HCT116 (cell line): ENCODE measurements at regions not wholly inside any gene's neighbourhood (a gene's known extent, or its start where the extent isn't known, plus 50 kb on each side); places are given as distances from the start of the nearest gene placed in this dataset.

Experiments used
- ATAC-seq: fragments of 200-7000 bp; cut with Tn5 transposase; 2 replicates; pipeline ENCODE4 v1.9.1; 2020; ENCODE audit warnings: mild to moderate bottlenecking, moderate library complexity
- BruUV-seq: library from RNA; stranded (reverse); fragments of 400-500 nt; replicated peaks from 2 replicates; lab custom pipeline; 2021; lab: Mats Ljungman, UMichigan
- CTCF ChIA-PET: fragments of 300-600 bp; sonication (Branson Sonifier 250); formaldehyde crosslinking; loops from one replicate; lab custom pipeline; 2021; ENCODE audit warnings: antibody characterized with exemption; lab: Charles Lee
- POLR2A ChIA-PET: fragments of 300-600, 350-600 bp; sonication (Branson Sonifier 250); formaldehyde crosslinking; loops from one replicate; lab custom pipeline; 2021; ENCODE audit warnings: antibody characterized with exemption; lab: Charles Lee
- RAD21 ChIA-PET, 2 experiments: fragments of 300-600 bp; sonication (Branson Sonifier 250); formaldehyde crosslinking; loops; one replicate each; lab custom pipeline; 2023; ENCODE audit warnings: low total read pairs in 2 of 2; ENCODE audit not compliant: uncharacterized antibody in 2 of 2, unreplicated experiment in 2 of 2, low non-redundant PET in 1 of 2; lab: Charles Lee
- DNase-seq: peaks from one replicate; pipeline ENCODE4 v3.0.0-alpha.2; 2010; ENCODE audit warnings: low read depth, low spot score
- H2AFZ ChIP-seq: fragments of 200-600 bp; shearing (Covaris generic), sonication (generic); 2 replicates; pipeline ENCODE4 v1.6.1; 2017; ENCODE audit warnings: low read depth, mixed run types, mixed read lengths, antibody characterized with exemption, low read length; ENCODE audit not compliant: poor library complexity, severe bottlenecking
- H3K27ac ChIP-seq: 2 replicates; pipeline ENCODE4 v1.5.1; 2012; ENCODE audit warnings: low read depth, low read length
- H3K27me3 ChIP-seq: fragments of 200-600 bp; sonication (generic); 2 replicates; pipeline ENCODE4 v1.6.1; 2016; ENCODE audit warnings: mixed run types, low read length, mixed read lengths; ENCODE audit not compliant: insufficient read depth
- H3K36me3 ChIP-seq, 2 experiments: fragments of 200-500 bp in 1 of 2; fragments of 200-600 bp in 1 of 2; sonication (Bioruptor generic) in 1 of 2; sonication (generic) in 1 of 2; 2 replicates each; pipeline versions ENCODE4 v1.5.1 to v1.6.1; 2014 to 2016; ENCODE audit warnings: low read length in 2 of 2, inconsistent platforms in 1 of 2, mixed read lengths in 1 of 2, mixed run types in 1 of 2; ENCODE audit not compliant: insufficient read depth in 2 of 2, control insufficient read depth in 1 of 2
- H3K4me1 ChIP-seq, 2 experiments: fragments of 200-600 bp in 1 of 2; sonication (generic) in 1 of 2; 2 replicates each; pipeline versions ENCODE4 v1.5.1 to v1.6.1; 2012 to 2017; ENCODE audit warnings: low read length in 2 of 2, inconsistent platforms in 1 of 2, mild to moderate bottlenecking in 1 of 2, mixed read lengths in 1 of 2, mixed run types in 1 of 2, moderate library complexity in 1 of 2; ENCODE audit not compliant: insufficient read depth in 2 of 2, control insufficient read depth in 1 of 2
- H3K4me2 ChIP-seq: fragments of 200-600 bp; sonication (generic); 2 replicates; pipeline ENCODE4 v1.6.1; 2017; ENCODE audit warnings: mixed run types, low read length, mixed read lengths
- H3K4me3 ChIP-seq, 2 experiments: fragments of 200-600 bp in 1 of 2; sonication (generic) in 1 of 2; replicated peaks in 1 of 2; 2 replicates each; pipeline ENCODE4 v1.5.1; 2011 to 2016; ENCODE audit warnings: low read length in 2 of 2, control low read depth in 1 of 2, low read depth in 1 of 2, mild to moderate bottlenecking in 1 of 2, mixed read lengths in 1 of 2, mixed run types in 1 of 2
- H3K79me2 ChIP-seq: fragments of 200-600 bp; sonication (generic); 2 replicates; pipeline ENCODE4 v1.6.1; 2017; ENCODE audit warnings: mild to moderate bottlenecking, mixed run types, low read length, moderate library complexity, mixed read lengths; ENCODE audit not compliant: insufficient read depth
- H3K9ac ChIP-seq: fragments of 200-600 bp; sonication (generic); 2 replicates; pipeline ENCODE4 v1.6.1; 2016; ENCODE audit warnings: low read length, mixed read lengths
- H3K9me2 ChIP-seq: fragments of 200-600 bp; sonication (generic), shearing (Covaris generic); 2 replicates; pipeline ENCODE4 v1.6.1; 2017; ENCODE audit warnings: mixed run types, mild to moderate bottlenecking, moderate library complexity; ENCODE audit not compliant: insufficient read depth
- H3K9me3 ChIP-seq, 2 experiments: fragments of 200-500 bp in 1 of 2; fragments of 200-600 bp in 1 of 2; sonication (Bioruptor generic) in 1 of 2; sonication (generic) in 1 of 2; 2 replicates each; pipeline ENCODE4 v1.6.1; 2014 to 2017; ENCODE audit warnings: low read length in 2 of 2, mixed read lengths in 2 of 2, inconsistent platforms in 1 of 2, low read depth in 1 of 2, mild to moderate bottlenecking in 1 of 2, mixed run types in 1 of 2, moderate library complexity in 1 of 2; ENCODE audit not compliant: control insufficient read depth in 1 of 2, insufficient read depth in 1 of 2
- H4K20me1 ChIP-seq: fragments of 200-600 bp; sonication (generic), shearing (Covaris generic); 2 replicates; pipeline ENCODE4 v1.6.1; 2017; ENCODE audit warnings: mixed run types, mild to moderate bottlenecking, moderate library complexity; ENCODE audit not compliant: insufficient read depth
- CEBPB ChIP-seq: IDR thresholded peaks from 2 replicates; pipeline ENCODE4 v1.6.1; 2012; ENCODE audit warnings: low read depth
- EGR1 ChIP-seq: IDR thresholded peaks from 2 replicates; pipeline ENCODE4 v1.6.1; 2012; ENCODE audit warnings: low read depth
- ELF1 ChIP-seq: IDR thresholded peaks from 2 replicates; pipeline ENCODE4 v1.6.1; 2012; ENCODE audit warnings: low read depth, borderline replicate concordance
- EZH2phosphoT487 ChIP-seq: fragments of 200-600 bp; IDR thresholded peaks from 2 replicates; pipeline ENCODE4 v1.6.1; 2018; ENCODE audit warnings: antibody characterized with exemption, borderline replicate concordance
- FOSL1 ChIP-seq: IDR thresholded peaks from 2 replicates; pipeline ENCODE4 v1.6.1; 2012; ENCODE audit warnings: low read depth
- JUND ChIP-seq: IDR thresholded peaks from 2 replicates; pipeline ENCODE4 v1.6.1; 2012
- POLR2A ChIP-seq: IDR thresholded peaks from 2 replicates; pipeline ENCODE4 v1.7.0; 2011; ENCODE audit warnings: borderline replicate concordance; ENCODE audit not compliant: insufficient read depth, insufficient read length; ENCODE audit errors: extremely low read depth
- RAD21 ChIP-seq: IDR thresholded peaks from 2 replicates; pipeline ENCODE4 v1.6.1; 2012; ENCODE audit warnings: low read depth, mild to moderate bottlenecking
- SP1 ChIP-seq: IDR thresholded peaks from 2 replicates; pipeline ENCODE4 v1.6.1; 2012; ENCODE audit warnings: low read depth
- YY1 ChIP-seq: IDR thresholded peaks from 2 replicates; pipeline ENCODE4 v1.6.1; 2011; ENCODE audit warnings: low read length, low read depth, moderate library complexity, mild to moderate bottlenecking; ENCODE audit not compliant: insufficient replicate concordance; ENCODE audit errors: extremely low read depth
- ZFX ChIP-seq: fragments of 450-650 bp; IDR thresholded peaks from 2 replicates; pipeline ENCODE4 v1.6.1; 2017
- ZNF274 ChIP-seq: fragments of 200-500 bp; sonication (Bioruptor generic); IDR thresholded peaks from 2 replicates; pipeline ENCODE4 v1.6.1; 2014; ENCODE audit warnings: mild to moderate bottlenecking, low read depth, low read length, inconsistent platforms
- intact Hi-C: fragments of 100-400 bp; cut with micrococcal nuclease; formaldehyde crosslinking; loops from 2 replicates; pipeline ENCODE4 v1.10.0; 2022
- TF ChIP-seq, protein P1 (sequence below): IDR thresholded peaks from 2 replicates; pipeline ENCODE4 v1.6.1; 2011; ENCODE audit warnings: mild to moderate bottlenecking, low read length, moderate library complexity; ENCODE audit not compliant: insufficient replicate concordance; ENCODE audit errors: extremely low read depth
- TF ChIP-seq, protein P2 (sequence below): IDR thresholded peaks from 2 replicates; pipeline ENCODE4 v1.6.1; 2012; ENCODE audit warnings: low read depth
- TF ChIP-seq, protein P3 (sequence below): IDR thresholded peaks from 2 replicates; pipeline ENCODE4 v1.6.1; 2012

DNA sequence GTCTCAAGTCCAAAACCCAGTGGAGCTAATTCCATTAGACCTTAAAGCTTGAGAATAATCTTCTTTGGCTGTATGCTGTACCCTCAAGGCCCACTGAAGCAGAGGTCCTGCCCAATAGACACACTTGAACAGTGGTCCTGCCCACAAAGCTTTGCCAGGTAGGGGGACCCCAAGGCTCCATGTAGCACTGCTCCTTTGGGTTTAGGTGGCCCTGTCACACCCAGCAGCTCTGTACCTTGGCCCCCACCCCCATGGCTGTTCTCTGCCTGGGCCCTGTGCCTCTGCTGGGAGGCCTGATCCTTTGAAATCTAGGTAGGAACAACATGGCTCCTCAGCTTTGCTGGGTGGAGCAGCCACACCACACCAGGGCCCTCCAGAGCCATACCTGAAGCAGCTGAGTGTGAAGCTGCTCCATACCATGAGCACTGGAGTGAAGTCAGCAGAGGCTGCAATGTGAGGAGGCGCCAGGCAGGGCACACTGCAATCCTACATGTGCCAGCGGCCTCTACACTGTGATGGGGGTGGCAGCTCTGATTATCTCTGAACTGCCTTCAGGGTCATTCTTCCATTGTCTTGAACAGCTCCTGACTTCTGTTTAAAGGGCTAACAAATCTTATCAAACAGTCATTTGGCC lies 188.0 kb upstream of the CCDC54 start:
- intact Hi-C loops: no loop called here
- Histone ChIP-seq H3K4me3 (no peak overlapping the region), H3K27ac (no peak overlapping the region), H3K36me3 (no peaks in the 10 kb centered on the region), H4K20me1 (no peaks in the 10 kb centered on the region), H3K9me2 (no peaks in the 10 kb centered on the region), H3K4me2 (no peak overlapping the region), H3K9me3 (no peaks in the 10 kb centered on the region), H3K9ac (no peak overlapping the region), H3K27me3 (no peaks in the 10 kb centered on the region), H3K4me1 (no peaks in the 10 kb centered on the region), H3K79me2 (no peaks in the 10 kb centered on the region), H2AFZ (no peak overlapping the region)
- DNase-seq (no peak), ATAC-seq (no peak)
- TF ChIP-seq SP1 (no peak), RAD21 (no peak)
- CTCF ChIA-PET: no interaction called here
- POLR2A ChIA-PET: no interaction called here
- RAD21 ChIA-PET: no interaction called here
- BruUV-seq: no TSS peak

DNA sequence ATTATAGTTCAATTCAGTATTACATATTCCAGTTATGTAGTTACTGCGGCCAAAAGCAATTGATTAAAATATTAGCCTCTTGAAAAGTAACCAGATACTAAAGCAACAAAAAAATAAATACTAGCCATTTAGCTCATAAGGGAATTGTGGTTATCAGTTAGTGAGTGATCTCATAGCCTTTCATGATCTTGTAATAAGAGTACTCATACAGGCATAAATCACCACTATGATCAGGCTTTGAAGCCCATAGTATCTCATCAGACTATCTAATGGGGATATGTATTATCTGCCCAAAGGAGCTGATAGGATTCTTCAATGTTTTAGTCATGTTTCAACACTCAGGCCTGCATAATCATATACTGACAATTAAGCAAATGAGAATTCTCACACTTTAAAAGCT lies 184.1 kb upstream of the CCDC54 start:
- BruUV-seq: no TSS peak
- Histone ChIP-seq H3K27me3 (no peaks in the 10 kb centered on the region), H2AFZ (no peak overlapping the region), H4K20me1 (no peaks in the 10 kb centered on the region), H3K9me2 (no peaks in the 10 kb centered on the region), H3K27ac (no peak overlapping the region), H3K9ac (no peak overlapping the region), H3K9me3 (no peaks in the 10 kb centered on the region), H3K4me3 (no peak overlapping the region), H3K36me3 (no peaks in the 10 kb centered on the region), H3K4me2 (no peak overlapping the region), H3K79me2 (no peaks in the 10 kb centered on the region), H3K4me1 (no peaks in the 10 kb centered on the region)
- ChIA-PET RAD21 (no interaction called here), POLR2A (interaction anchor here (0.9 kb wide), 1 partner anchor 228 kb away, joined by 3 read pairs; no protein-coding TSS in a partner anchor), CTCF (interaction anchor here (1.3 kb wide), 1 partner anchor 13 kb away, joined by 3 read pairs; no protein-coding TSS in a partner anchor)
- ATAC-seq (no peak), DNase-seq (no peak)
- intact Hi-C loops: no loop called here
- no peak for TF ChIP-seq ZFX
- no peak for TF ChIP-seq FOSL1
- no peak for TF ChIP-seq SP1
- TF ChIP-seq, protein P1, sequence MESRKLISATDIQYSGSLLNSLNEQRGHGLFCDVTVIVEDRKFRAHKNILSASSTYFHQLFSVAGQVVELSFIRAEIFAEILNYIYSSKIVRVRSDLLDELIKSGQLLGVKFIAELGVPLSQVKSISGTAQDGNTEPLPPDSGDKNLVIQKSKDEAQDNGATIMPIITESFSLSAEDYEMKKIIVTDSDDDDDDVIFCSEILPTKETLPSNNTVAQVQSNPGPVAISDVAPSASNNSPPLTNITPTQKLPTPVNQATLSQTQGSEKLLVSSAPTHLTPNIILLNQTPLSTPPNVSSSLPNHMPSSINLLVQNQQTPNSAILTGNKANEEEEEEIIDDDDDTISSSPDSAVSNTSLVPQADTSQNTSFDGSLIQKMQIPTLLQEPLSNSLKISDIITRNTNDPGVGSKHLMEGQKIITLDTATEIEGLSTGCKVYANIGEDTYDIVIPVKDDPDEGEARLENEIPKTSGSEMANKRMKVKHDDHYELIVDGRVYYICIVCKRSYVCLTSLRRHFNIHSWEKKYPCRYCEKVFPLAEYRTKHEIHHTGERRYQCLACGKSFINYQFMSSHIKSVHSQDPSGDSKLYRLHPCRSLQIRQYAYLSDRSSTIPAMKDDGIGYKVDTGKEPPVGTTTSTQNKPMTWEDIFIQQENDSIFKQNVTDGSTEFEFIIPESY: no peak
- TF ChIP-seq ZNF274: no peak
- no peak for TF ChIP-seq EGR1
- TF ChIP-seq, protein P2, sequence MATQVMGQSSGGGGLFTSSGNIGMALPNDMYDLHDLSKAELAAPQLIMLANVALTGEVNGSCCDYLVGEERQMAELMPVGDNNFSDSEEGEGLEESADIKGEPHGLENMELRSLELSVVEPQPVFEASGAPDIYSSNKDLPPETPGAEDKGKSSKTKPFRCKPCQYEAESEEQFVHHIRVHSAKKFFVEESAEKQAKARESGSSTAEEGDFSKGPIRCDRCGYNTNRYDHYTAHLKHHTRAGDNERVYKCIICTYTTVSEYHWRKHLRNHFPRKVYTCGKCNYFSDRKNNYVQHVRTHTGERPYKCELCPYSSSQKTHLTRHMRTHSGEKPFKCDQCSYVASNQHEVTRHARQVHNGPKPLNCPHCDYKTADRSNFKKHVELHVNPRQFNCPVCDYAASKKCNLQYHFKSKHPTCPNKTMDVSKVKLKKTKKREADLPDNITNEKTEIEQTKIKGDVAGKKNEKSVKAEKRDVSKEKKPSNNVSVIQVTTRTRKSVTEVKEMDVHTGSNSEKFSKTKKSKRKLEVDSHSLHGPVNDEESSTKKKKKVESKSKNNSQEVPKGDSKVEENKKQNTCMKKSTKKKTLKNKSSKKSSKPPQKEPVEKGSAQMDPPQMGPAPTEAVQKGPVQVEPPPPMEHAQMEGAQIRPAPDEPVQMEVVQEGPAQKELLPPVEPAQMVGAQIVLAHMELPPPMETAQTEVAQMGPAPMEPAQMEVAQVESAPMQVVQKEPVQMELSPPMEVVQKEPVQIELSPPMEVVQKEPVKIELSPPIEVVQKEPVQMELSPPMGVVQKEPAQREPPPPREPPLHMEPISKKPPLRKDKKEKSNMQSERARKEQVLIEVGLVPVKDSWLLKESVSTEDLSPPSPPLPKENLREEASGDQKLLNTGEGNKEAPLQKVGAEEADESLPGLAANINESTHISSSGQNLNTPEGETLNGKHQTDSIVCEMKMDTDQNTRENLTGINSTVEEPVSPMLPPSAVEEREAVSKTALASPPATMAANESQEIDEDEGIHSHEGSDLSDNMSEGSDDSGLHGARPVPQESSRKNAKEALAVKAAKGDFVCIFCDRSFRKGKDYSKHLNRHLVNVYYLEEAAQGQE: no peak
- no peak for TF ChIP-seq RAD21
- TF ChIP-seq JUND: no peak
- no peak for TF ChIP-seq POLR2A
- TF ChIP-seq EZH2phosphoT487: no peak
- TF ChIP-seq, protein P3, sequence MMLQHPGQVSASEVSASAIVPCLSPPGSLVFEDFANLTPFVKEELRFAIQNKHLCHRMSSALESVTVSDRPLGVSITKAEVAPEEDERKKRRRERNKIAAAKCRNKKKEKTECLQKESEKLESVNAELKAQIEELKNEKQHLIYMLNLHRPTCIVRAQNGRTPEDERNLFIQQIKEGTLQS: no peak
- no peak for TF ChIP-seq CEBPB
- no peak for TF ChIP-seq ELF1
- no peak for TF ChIP-seq YY1
